Mesendoderm (in vitro differentiated cells): ENCODE measurements at regions not wholly inside any gene's neighbourhood (a gene's known extent, or its start where the extent isn't known, plus 50 kb on each side); places are given as distances from the start of the nearest gene placed in this dataset.

Source experiments
- DNase-seq: peaks from one replicate; pipeline ENCODE4 v3.0.0; 2013
- H2AK5ac ChIP-seq: 2 replicates; pipeline ENCODE4 v1.6.1; 2013; ENCODE audit warnings: low read length, inconsistent platforms
- H2BK120ac ChIP-seq: 2 replicates; pipeline ENCODE4 v1.6.1; 2013; ENCODE audit warnings: low read depth, mild to moderate bottlenecking, low read length, moderate library complexity, mixed read lengths
- H2BK15ac ChIP-seq: replicated peaks from 2 replicates; pipeline ENCODE4 v1.6.1; 2013; ENCODE audit warnings: low read depth, mild to moderate bottlenecking, moderate library complexity
- H2BK5ac ChIP-seq: 2 replicates; pipeline ENCODE4 v1.6.1; 2013; ENCODE audit warnings: low read length, inconsistent platforms
- H3K18ac ChIP-seq: 2 replicates; pipeline ENCODE4 v1.6.1; 2013; ENCODE audit warnings: mild to moderate bottlenecking, low read length, mixed read lengths
- H3K23ac ChIP-seq: one replicate; pipeline ENCODE4 v1.6.1; 2013; ENCODE audit warnings: low read length
- H3K27ac ChIP-seq: 2 replicates; pipeline ENCODE4 v1.5.1; 2013; ENCODE audit warnings: low read depth, mild to moderate bottlenecking, inconsistent platforms, low read length, moderate library complexity
- H3K27me3 ChIP-seq: 2 replicates; pipeline ENCODE4 v1.6.1; 2013; ENCODE audit warnings: low read length, control low read depth, mild to moderate bottlenecking, inconsistent platforms; ENCODE audit not compliant: insufficient read depth, poor library complexity
- H3K36me3 ChIP-seq: 2 replicates; pipeline ENCODE4 v1.6.1; 2013; ENCODE audit warnings: low read length, inconsistent platforms; ENCODE audit not compliant: control insufficient read depth, insufficient read depth
- H3K4ac ChIP-seq: one replicate; pipeline ENCODE4 v1.6.1; 2013; ENCODE audit warnings: low read depth, mild to moderate bottlenecking, low read length, moderate library complexity
- H3K4me1 ChIP-seq: 2 replicates; pipeline ENCODE4 v1.6.1; 2013; ENCODE audit warnings: low read depth, low read length, inconsistent platforms; ENCODE audit not compliant: control insufficient read depth
- H3K4me2 ChIP-seq: 2 replicates; pipeline ENCODE4 v1.6.1; 2013; ENCODE audit warnings: low read length
- H3K4me3 ChIP-seq: 2 replicates; pipeline ENCODE4 v1.5.1; 2013; ENCODE audit warnings: mild to moderate bottlenecking, low read length
- H3K56ac ChIP-seq: one replicate; pipeline ENCODE4 v1.6.1; 2013; ENCODE audit warnings: low read length
- H3K79me1 ChIP-seq: 2 replicates; pipeline ENCODE4 v1.6.1; 2013; ENCODE audit warnings: low read length, inconsistent platforms
- H3K79me2 ChIP-seq: 2 replicates; pipeline ENCODE4 v1.6.1; 2013; ENCODE audit warnings: mild to moderate bottlenecking, low read length; ENCODE audit not compliant: control insufficient read depth, insufficient read depth
- H3K9ac ChIP-seq: 2 replicates; pipeline ENCODE4 v1.6.1; 2013; ENCODE audit warnings: low read length, inconsistent platforms
- H4K5ac ChIP-seq: one replicate; pipeline ENCODE4 v1.6.1; 2013; ENCODE audit warnings: low read length
- H4K8ac ChIP-seq: one replicate; pipeline ENCODE4 v1.6.1; 2013; ENCODE audit warnings: low read depth, mild to moderate bottlenecking, control low read depth, low read length, moderate library complexity
- WGBS: extraction: QIAGEN DNeasy Blood & Tissue Kit; methylation state at CpG from one replicate; pipeline ENCODE4 v1.1.7; 2013; ENCODE audit warnings: low lambda C conversion rate, missing lambda C conversion rate; ENCODE audit not compliant: insufficient coverage; ENCODE audit errors: extremely low coverage; 5-methylcytosine and 5-hydroxymethylcytosine counted together

GRCh38 chr9:99523838-99524237, 297.8 kb upstream of the NR4A3 start:
- no peaks in the 10 kb centered on the region for H3K36me3 ChIP-seq
- H2AK5ac ChIP-seq, result no peak overlapping the region
- H3K27me3 ChIP-seq, result no peaks in the 10 kb centered on the region
- H3K27ac ChIP-seq, result no peak overlapping the region
- no peaks in the 10 kb centered on the region for H3K79me1 ChIP-seq
- no peak overlapping the region for H2BK5ac ChIP-seq
- no peak overlapping the region for H3K4ac ChIP-seq
- H3K23ac ChIP-seq, result no peak overlapping the region
- no peak overlapping the region for H4K8ac ChIP-seq
- DNase-seq, result no peak
- no peak overlapping the region for H3K4me3 ChIP-seq
- H4K5ac ChIP-seq, result no peak overlapping the region
- no peak overlapping the region for H3K4me2 ChIP-seq
- H2BK120ac ChIP-seq, result no peak overlapping the region
- H3K4me1 ChIP-seq, result no peaks in the 10 kb centered on the region
- no peak overlapping the region for H2BK15ac ChIP-seq
- WGBS, result no CpG with 5 or more reads among the region's 1 CpG
- no peak overlapping the region for H3K18ac ChIP-seq
- H3K56ac ChIP-seq, result no peak overlapping the region
- H3K9ac ChIP-seq, result no peak overlapping the region
- H3K79me2 ChIP-seq, result no peaks in the 10 kb centered on the region

GRCh38 chr9:99531313-99531712, 290.4 kb upstream of the NR4A3 start:
- Histone ChIP-seq H2BK15ac (no peak overlapping the region), H2BK5ac (no peak overlapping the region), H2AK5ac (no peak overlapping the region), H3K4me1 (no peaks in the 10 kb centered on the region), H2BK120ac (no peak overlapping the region), H3K56ac (no peak overlapping the region), H3K79me1 (no peaks in the 10 kb centered on the region), H3K9ac (no peak overlapping the region), H3K4me2 (no peak overlapping the region), H3K36me3 (no peaks in the 10 kb centered on the region), H3K4ac (no peak overlapping the region), H3K23ac (no peak overlapping the region), H4K8ac (no peak overlapping the region), H3K27ac (no peak overlapping the region), H3K27me3 (no peaks in the 10 kb centered on the region), H3K18ac (no peak overlapping the region), H3K4me3 (no peak overlapping the region), H4K5ac (no peak overlapping the region), H3K79me2 (no peaks in the 10 kb centered on the region)
- no CpG with 5 or more reads among the region's 5 CpGs for WGBS
- DNase-seq, result no peak

GRCh38 chr9:99533421-99533820, 288.3 kb upstream of the NR4A3 start:
- H4K5ac ChIP-seq, result no peak overlapping the region
- no peak overlapping the region for H3K4me3 ChIP-seq
- H3K79me1 ChIP-seq, result no peaks in the 10 kb centered on the region
- H3K4ac ChIP-seq, result no peak overlapping the region
- H3K27ac ChIP-seq, result no peak overlapping the region
- no CpG with 5 or more reads among the region's 3 CpGs for WGBS
- H3K4me1 ChIP-seq, result no peaks in the 10 kb centered on the region
- no peak for DNase-seq
- no peak overlapping the region for H3K18ac ChIP-seq
- no peak overlapping the region for H3K23ac ChIP-seq
- H3K27me3 ChIP-seq, result no peaks in the 10 kb centered on the region
- H3K79me2 ChIP-seq, result no peaks in the 10 kb centered on the region
- no peak overlapping the region for H2BK5ac ChIP-seq
- H2BK120ac ChIP-seq, result no peak overlapping the region
- no peaks in the 10 kb centered on the region for H3K36me3 ChIP-seq
- no peak overlapping the region for H2AK5ac ChIP-seq
- H3K9ac ChIP-seq, result no peak overlapping the region
- no peak overlapping the region for H4K8ac ChIP-seq
- no peak overlapping the region for H3K4me2 ChIP-seq
- H2BK15ac ChIP-seq, result no peak overlapping the region
- H3K56ac ChIP-seq, result no peak overlapping the region

- H2BK5ac ChIP-seq, result no peak overlapping the region
- no peak overlapping the region for H3K4ac ChIP-seq
- H3K27me3 ChIP-seq, result no peaks in the 10 kb centered on the region
- no peak overlapping the region for H2BK120ac ChIP-seq
- H3K79me1 ChIP-seq, result no peaks in the 10 kb centered on the region
- H3K9ac ChIP-seq, result no peak overlapping the region
- no peak overlapping the region for H3K18ac ChIP-seq
- no peak overlapping the region for H2BK15ac ChIP-seq
- H3K79me2 ChIP-seq, result no peaks in the 10 kb centered on the region
- no peak overlapping the region for H2AK5ac ChIP-seq
- no peak for DNase-seq
- peaks cover 4% of the 10 kb centered on the region for H3K4me1 ChIP-seq
- H3K4me2 ChIP-seq, result no peak overlapping the region
- no peak overlapping the region for H3K27ac ChIP-seq
- no peak overlapping the region for H4K5ac ChIP-seq
- no peak overlapping the region for H3K56ac ChIP-seq
- H4K8ac ChIP-seq, result no peak overlapping the region
- H3K23ac ChIP-seq, result no peak overlapping the region
- H3K36me3 ChIP-seq, result no peaks in the 10 kb centered on the region
- no peak overlapping the region for H3K4me3 ChIP-seq
These were observed 283.7 kb upstream of the NR4A3 start for GRCh38 chr9:99537996-99538395.

- no peak overlapping the region for H4K5ac ChIP-seq
- peaks cover 4% of the 10 kb centered on the region for H3K4me1 ChIP-seq
- H2BK5ac ChIP-seq, result no peak overlapping the region
- no peak overlapping the region for H3K23ac ChIP-seq
- no peak overlapping the region for H3K4ac ChIP-seq
- no peak overlapping the region for H3K18ac ChIP-seq
- no peak for DNase-seq
- no peaks in the 10 kb centered on the region for H3K36me3 ChIP-seq
- H3K4me2 ChIP-seq, result no peak overlapping the region
- H3K79me2 ChIP-seq, result no peaks in the 10 kb centered on the region
- no peak overlapping the region for H3K9ac ChIP-seq
- no peak overlapping the region for H3K4me3 ChIP-seq
- no peaks in the 10 kb centered on the region for H3K27me3 ChIP-seq
- WGBS, result no CpG with 5 or more reads among the region's 2 CpGs
- no peak overlapping the region for H3K56ac ChIP-seq
- no peak overlapping the region for H2BK120ac ChIP-seq
- no peak overlapping the region for H2AK5ac ChIP-seq
- H3K79me1 ChIP-seq, result no peaks in the 10 kb centered on the region
- no peak overlapping the region for H2BK15ac ChIP-seq
- H3K27ac ChIP-seq, result no peak overlapping the region
- H4K8ac ChIP-seq, result no peak overlapping the region
These were observed 277.2 kb upstream of the NR4A3 start for GRCh38 chr9:99544526-99544925.

GRCh38 chr9:99549441-99549840, 272.2 kb upstream of the NR4A3 start:
- no peak overlapping the region for H2BK15ac ChIP-seq
- no peak overlapping the region for H3K9ac ChIP-seq
- H3K4me1 ChIP-seq, result no peaks in the 10 kb centered on the region
- H4K8ac ChIP-seq, result no peak overlapping the region
- no peak overlapping the region for H3K4ac ChIP-seq
- no peak overlapping the region for H3K27ac ChIP-seq
- H3K23ac ChIP-seq, result no peak overlapping the region
- no peaks in the 10 kb centered on the region for H3K79me1 ChIP-seq
- DNase-seq, result no peak
- H2BK5ac ChIP-seq, result no peak overlapping the region
- no peak overlapping the region for H3K18ac ChIP-seq
- no peak overlapping the region for H2BK120ac ChIP-seq
- H2AK5ac ChIP-seq, result no peak overlapping the region
- H4K5ac ChIP-seq, result no peak overlapping the region
- no peaks in the 10 kb centered on the region for H3K27me3 ChIP-seq
- H3K4me3 ChIP-seq, result no peak overlapping the region
- no peak overlapping the region for H3K56ac ChIP-seq
- H3K36me3 ChIP-seq, result no peaks in the 10 kb centered on the region
- H3K79me2 ChIP-seq, result no peaks in the 10 kb centered on the region
- no peak overlapping the region for H3K4me2 ChIP-seq
